HG03025 (cell line): ENCODE measurements at regions not wholly inside any gene's neighbourhood (a gene's known extent, or its start where the extent isn't known, plus 50 kb on each side); places are given as distances from the start of the nearest gene placed in this dataset.
"Not testable (repeated sequence)": the region's sequence is repeated elsewhere in the genome, so short reads cannot be mapped to it uniquely, and the experiment has no call there.

Experiments used
- ATAC-seq: cut with Tn5 transposase; IDR thresholded peaks from one replicate; pipeline ENCODE4 v1.9.1; 2021; ENCODE audit warnings: mild to moderate bottlenecking, moderate library complexity; ENCODE audit not compliant: unreplicated experiment, low FRiP score

DNA sequence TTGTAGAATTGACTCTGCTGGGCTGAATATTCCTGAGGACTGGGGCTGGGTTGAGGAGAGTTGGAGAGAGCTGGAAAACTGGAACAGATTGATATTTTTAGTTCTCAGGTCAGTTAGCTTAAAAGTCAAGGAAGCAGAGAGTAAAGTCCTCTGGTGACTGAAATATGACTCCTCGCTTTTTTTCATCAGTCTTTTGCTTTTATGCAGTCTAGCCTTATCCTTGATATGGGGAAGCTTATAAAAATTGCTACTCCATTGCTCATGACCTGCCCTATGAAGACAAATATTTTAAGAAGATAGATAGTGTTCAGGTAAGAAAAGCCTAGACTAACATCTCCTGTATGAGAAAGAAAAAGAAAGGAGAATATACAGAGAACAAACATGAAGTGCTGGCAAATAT, 152.7 kb downstream of the C4orf33 start:
- ATAC-seq = no peak

DNA sequence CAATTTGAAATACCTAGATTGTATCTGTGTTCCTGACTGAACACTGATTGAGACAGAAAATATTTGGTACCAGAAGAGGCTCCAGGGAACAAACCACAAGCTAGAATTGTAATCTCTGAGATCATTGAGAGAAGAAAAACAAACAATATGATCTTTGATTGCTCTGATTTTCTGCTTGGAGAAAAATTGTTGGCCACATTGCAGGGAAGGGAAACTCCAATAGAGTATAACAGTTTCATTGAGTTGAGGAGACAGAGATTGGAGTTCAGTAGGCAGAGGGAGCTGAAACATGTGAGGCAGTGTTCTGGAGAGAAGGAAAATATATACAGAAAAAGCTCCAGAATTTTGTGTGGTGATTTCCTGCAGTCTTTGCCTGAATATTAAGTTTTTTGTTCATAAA, 158.2 kb downstream of the C4orf33 start:
- ATAC-seq = no peak

DNA sequence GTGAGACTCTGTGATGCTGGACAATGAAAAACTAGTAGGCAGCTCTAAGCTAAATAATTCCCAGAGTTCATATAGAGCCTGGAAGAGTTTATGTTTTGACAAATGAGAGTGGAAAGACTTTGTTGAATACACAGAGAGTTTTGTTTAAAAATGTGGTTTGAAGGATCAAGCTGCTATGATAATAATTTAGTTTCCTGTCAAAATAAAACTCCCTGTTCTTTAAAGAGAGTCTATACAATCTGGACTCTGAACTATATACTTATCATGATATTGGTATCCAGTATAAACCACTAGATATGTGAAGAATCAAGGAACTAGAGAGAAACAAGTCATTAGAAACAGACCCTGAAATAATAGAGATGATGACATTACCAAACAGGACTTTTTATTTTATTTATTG, 158.6 kb downstream of the C4orf33 start:
- no peak for ATAC-seq

DNA sequence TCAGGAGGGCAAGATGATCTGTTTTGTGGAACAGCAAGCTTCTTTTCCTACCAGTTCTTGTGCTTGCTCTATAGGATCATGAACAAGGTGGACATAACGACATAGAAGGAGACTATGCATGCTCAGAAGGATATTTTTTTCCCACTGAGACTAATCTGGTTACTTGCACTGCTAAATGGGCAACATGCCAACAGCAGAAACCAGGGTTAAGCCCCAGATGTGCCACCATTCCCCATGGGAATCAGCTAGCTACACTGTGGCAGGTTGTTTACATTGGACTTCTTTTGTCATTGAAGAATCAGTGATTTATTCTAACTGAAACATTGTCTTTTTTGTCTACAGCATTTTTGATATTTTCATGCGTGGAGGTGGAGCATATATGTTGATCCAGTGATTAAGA, 165.6 kb downstream of the C4orf33 start:
- ATAC-seq = no peak

DNA sequence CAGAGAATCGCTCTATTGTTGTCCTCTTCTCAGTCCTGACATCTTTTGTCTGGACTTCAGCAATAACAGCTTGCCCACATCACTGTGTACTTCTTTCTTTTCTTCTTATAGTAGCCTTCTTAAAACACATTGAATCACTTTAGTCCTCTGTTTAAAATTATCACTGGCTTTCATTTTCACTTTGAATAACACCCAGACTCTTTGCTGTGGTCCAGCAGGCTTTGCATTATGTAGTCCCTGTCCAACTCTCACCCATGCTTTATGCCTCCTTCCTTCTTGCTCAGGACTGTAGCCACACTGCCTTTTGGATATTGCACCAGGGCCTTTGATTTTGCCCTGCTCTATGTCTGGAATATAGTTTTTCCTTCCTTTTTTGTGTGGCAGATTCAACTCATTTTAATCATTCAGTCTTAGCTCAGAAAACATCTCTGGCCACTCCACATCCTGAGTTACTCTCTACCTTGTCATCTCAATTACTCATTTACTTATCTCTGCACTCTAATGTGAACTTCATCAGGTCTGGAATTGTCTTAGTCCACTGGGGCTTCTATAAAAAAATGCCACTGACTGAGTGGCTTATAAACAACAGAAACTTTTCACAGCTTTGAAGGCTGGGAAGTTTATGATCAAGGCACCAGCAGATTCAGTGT, 168.2 kb downstream of the C4orf33 start:
- peak; percentile 91 for ATAC-seq

DNA sequence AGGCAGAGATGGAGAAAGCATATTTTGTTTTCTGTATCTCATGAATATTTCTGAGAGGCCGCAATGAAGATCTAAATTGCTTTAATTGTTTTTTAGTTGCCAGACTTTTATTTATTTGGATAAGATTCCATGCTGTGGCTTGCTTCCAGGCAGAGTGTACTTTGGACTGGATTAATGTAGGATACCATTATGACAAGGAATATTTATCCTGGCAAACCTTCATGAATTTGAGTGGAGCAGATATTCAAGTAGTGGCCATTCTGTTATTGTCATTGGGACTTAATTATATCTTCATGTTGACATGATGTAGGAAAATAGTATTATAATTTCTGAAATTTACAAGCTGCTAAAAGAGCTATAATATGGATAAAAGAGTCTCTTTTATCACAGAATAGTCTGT, 182.9 kb downstream of the C4orf33 start:
- ATAC-seq = no peak

DNA sequence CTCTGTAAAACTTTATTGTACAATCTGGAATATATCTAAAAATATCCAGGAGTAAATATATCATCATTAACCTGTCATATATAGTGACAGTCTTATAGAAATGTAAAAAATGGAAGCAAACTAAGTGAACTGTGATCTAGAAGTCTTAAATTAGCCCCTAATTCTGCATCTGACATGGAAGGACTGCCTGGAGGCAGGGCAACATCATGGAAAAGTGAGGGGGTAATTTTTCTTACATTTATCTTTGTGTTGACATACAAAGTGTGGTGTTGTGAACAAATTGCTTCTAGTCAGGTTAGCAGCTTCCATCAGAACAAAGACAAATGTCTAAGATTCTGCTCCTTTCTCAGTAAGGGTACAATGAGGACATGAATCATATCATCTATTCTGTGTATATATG, 186.3 kb downstream of the C4orf33 start:
- no peak for ATAC-seq

DNA sequence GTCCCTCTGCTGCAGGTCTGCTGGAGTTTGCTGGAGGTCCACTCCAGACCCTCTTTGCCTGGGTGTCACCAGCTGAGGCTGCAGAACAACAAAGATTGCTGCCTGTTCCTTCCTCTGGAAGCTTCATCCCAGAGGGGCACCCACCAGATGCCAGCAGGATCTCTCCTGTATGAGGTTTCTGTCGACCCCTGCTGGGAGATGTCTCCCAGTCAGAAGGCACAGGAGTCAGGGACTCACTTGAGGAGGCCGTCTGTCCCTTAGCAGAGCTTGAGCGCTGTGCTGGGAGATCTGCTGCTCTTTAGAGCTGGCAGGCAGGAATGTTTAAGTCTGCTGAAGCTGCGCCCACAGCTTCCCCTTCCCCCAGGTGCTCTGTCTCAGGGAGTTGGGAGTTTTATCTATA, 196.2 kb downstream of the C4orf33 start:
- not testable (repeated sequence) for ATAC-seq

DNA sequence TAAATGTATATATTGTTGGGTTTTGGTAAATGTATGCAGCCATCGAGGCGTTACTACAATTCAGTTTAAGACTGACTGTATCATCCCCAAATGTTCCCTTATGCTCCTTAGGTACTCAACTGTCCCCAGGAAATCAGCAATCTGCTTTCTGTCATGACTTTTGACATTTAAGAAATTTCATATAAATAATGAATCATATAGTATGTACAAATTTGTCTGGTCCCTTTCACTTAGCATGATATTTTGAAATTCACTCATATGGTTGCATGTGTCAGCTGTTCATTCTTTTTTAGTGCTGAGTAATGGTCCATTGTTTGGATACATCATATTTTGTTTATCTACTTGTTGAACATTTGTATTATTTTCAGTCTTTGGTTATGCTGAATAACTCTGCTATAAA, 218.8 kb downstream of the C4orf33 start:
- no peak for ATAC-seq

DNA sequence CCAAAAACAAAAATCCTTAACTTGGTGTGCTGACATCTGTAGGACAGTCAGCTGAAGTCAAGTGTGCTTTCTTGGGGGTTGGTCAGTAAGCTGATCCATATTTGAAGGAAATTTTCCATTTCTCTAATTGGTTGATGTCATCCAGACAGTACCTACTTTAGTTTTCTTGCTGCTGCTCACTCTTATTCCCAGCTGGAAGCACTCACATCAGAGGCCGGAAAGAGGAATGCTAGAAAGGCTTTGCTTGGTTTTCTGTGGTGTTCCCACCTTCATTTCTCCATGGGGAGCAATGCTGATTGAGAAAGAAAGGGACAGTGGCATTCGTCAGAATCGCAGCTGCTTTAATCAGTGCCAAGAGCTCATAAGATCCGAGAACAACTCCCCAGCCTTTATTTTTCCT, 227.0 kb downstream of the C4orf33 start:
- no peak for ATAC-seq

DNA sequence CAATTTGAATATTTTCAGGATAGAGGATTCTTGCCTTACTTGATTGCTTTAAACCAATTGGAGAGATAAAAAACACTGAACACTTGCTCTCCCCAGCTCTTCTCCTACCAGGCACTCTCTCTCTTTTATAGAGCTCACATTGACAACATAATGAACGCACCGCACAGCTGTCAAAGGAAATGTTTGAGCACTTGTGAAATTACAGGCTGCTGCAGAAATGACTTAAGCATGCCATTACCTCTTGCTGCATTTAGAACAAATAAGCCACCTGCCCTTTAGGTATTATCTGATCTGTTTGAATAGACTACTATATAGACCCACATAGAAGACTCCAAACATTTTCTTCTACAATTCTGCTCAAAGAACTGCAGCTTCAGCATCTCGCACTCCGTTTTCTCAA, 227.7 kb downstream of the C4orf33 start:
- ATAC-seq = no peak

DNA sequence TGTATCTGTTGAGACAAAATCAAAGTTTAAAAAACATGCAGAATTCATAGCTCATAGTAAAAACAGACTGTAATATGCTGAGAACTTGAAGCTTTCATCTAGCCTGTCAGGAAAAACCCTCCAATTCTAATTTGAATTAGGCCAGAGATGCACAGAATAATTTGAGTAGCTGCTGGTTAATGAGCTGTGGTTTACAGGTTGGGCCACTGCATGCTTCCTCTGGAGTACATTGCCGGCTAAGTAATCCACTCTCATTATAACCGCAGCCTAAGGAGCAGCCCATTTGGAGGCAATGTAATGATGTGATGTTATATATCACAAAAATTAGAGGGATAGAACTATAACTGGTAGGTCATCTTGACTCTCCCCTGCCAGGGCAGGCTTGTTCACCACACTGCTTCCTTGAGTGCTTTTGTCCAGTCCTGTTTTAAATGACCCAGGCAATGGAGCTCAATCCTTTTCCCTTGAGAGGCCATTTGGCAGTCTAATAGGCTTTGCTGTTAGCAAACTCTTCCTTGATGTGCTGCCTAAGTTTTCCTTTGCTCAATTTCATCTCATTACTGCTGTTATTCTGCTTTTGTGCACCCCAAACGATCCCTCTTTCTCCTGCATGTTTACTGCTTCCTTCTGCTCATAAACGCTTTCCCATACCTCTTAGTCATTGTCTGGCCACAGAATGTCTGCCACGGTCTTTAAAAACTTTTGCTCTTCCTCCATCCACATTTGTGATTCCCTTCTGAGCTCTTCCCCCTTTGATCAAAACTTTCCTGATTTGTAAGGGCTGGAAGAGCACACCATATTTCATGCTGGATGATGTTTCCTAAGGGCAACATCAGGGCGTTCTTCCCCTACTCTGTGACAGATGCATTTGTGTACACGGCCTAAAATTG, 230.9 kb downstream of the C4orf33 start:
- ATAC-seq = no peak

DNA sequence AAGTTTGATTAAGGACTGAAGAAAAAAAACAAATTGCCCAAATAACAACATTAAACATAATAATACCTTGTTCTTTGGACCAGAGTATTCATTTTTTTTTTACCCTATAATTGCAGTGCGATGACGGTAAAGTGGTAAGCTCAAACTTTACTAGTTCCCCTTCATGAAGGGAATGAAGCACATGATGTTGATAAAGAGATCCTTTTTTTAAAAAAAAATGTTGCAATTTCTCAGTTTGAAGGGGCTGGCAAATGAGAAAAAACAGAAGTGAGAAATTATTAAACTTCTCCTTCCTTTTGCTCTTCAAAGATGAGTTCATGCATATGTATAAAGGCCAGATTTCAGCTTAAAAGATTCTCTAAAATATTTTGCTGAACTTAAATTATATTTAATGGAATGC, 231.7 kb downstream of the C4orf33 start:
- no peak for ATAC-seq

DNA sequence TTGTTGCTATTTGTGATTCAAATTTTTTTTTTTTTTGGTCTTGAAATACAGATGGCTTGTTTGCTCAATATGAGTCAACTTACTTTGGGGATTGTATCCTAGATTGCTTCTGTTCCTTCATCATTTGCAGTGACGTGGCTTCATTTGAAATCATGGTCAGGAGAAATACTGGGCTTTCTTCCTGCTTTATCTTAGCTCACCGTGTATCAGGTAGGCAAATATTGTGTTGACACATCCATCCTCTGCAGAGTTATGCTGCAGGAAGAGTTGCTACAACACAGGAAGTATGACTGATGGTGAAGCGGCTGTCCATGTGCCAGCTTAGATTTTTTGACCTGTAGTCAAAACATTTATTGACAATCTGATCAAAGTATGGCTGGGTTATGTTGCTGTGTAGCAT, 232.2 kb downstream of the C4orf33 start:
- no peak for ATAC-seq

DNA sequence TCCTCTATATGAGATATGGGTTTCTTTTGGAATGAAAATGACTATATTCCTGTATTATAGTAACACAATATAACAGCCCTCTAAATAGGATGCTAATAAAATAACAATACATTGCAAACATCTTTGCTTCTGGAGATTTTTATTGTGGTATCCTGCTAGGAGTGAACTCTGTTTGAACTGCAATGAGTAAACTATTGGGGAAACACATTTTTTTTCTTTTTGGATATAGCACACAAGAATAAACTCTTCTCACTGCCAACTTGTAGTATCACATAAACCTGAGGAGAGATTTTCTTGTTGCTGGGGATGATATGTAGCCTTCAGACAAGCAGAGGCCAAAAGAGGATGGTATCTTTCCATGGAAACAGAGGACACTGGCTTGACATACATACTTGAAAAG, 238.2 kb downstream of the C4orf33 start:
- no peak for ATAC-seq

DNA sequence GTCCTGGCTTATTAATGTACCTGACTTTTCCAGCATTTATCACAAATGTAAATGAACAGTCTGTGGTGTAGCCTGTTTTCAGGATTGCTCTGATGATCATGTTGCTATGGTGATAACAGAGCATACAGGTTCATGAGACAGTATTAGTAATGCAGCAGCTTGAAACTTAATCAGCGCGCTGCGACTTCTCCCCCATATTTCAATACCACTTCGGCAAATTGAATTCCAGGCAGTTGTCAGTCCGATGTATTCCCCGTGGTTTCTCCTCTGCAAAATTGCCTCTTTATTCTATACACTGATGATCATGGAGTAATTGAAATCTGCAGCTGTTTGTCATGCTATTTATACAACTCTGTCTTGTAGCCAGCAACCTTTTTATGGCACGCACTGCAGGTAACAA, 239.3 kb downstream of the C4orf33 start:
- no peak for ATAC-seq

DNA sequence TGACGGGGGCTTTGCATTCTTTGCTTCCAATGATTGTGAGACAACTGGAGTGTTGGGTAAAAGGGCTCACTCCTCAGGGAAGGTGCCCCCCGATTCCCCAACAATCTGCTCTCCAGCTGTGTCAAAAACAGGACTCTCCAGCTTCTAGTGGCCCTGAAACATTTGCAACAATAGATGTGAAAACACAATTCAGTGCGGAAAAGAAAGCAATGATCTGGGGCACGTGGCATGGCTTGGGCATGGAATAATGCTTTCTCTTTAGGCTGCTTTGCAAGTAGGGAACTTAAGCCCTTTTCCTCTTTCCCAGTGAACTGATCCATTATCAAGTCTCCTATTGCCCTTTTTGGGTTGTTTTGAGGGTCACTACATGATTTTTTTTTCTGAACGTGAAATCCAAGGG, 239.9 kb downstream of the C4orf33 start:
- ATAC-seq = no peak

DNA sequence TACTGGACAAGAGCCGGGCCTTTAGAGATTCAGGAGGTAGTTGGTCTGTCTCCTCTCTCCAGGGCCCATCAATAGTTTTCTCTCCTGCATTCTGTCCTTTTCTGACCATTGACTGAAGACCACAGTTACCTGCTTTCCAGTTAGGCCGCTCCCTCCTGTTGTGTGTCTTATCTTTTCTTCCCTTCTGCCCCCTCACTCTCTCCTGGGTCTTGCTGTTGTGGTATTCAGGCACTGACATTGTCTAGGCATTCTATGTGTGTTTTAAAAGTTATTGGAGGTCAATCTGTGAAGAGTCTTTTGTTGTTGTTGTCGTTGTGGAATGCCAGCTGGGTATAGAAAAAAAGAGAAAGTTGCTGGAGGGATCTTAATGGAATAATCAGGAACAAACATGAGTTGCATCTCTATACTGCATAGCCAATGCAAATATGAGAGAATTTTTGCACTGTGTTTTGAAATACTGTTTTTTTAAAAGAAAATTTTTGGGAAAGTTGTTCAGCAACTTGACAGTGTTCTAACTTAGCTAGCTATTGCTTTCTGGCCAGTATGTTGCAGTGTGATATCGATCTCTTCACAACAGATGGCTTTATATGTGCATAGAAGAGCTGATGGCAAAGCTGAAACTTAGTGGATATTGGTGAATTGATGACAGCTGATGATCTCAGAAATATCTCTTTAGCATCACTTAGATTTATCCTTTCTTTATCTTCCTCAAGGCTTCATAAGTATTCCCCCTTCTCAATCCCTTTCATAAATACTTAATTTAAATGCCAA, 240.7 kb downstream of the C4orf33 start:
- no peak for ATAC-seq

DNA sequence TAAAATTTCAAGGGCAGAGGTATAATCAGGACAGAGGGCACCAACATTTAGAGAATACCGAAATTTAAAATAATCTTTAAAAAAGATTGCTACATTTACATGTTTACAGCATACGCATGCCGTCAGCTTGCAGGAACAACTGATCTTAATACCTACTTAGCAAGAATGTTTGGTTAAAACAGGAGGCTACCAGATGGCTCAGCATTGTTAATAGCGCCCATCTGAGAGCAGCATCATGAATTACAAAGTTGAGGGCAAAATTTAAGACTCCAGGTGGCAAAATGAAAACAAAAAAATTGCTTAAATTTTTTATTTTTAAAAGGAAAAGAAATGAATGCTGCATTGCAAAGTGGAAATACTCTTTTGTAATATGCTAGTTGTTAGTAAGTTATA, 241.3 kb downstream of the C4orf33 start:
- ATAC-seq = no peak

DNA sequence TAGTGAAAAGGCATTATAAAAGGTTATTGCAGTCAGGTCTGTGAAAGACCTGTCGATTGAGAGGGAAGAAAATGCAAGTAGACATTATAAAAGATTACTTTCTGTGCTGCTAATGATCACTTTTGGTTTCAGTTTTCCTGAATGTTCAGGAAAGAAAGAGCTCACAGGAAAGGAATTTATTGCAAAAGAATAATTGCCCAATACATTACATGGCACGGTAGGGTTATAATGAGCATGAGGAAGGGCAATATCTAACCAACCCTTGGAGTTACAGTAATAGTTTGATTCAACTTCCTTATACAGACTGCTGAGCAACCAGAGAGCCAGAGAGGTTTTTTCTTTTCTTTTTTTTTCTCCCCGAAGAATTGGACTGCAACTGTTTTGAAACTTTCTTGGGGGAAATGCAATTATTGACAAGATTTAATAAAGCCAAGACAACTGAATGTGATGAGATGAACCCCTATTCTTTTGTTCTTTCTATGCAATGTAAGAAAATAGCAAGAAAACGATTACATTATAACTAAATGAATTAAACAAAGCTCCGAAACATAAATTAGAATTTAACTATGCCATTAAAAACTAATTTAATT, 247.0 kb downstream of the C4orf33 start:
- ATAC-seq = no peak

DNA sequence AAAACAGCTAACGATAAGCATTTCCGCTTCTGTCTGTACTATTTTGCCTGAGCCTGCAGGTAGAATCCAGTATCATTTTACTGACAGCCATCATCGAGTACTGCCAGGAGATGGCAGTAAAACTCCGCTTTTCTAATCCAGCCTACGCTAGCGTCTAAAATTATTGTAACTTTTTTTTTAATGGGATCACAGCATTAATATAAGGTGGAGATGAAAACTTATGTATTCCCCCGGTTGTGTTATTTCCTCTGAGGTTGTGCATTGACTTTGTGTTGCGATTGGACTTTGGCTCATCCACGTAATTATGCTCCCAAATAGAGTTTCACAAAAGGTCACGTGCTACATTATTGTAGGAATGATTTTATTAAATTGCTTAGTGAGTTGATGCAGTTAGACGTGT, 248.1 kb downstream of the C4orf33 start:
- ATAC-seq = no peak
